Stomach (tissue), 8 donors: ENCODE measurements at regions not wholly inside any gene's neighbourhood (a gene's known extent, or its start where the extent isn't known, plus 50 kb on each side); places are given as distances from the start of the nearest gene placed in this dataset.

Experiments used
- DNase-seq, 2 donors: peaks; one replicate each; pipeline versions ENCODE4 v3.0.0 to v3.0.0-alpha.2; 2013 to 2019
- H3K27ac ChIP-seq, 5 donors: fragments of 200-600 bp in 4 of 5; sonication (generic) in 4 of 5; one replicate each; pipeline ENCODE4 v1.5.1; 2013 to 2019; ENCODE audit warnings: mild to moderate bottlenecking in 1 of 5, moderate library complexity in 1 of 5
- H3K27me3 ChIP-seq, 3 donors: fragments of 200-600 bp; sonication (generic); one replicate each; pipeline ENCODE4 v1.5.1; 2017 to 2019; ENCODE audit warnings: mixed run types in 1 of 3
- H3K36me3 ChIP-seq, 4 donors: fragments of 200-600 bp; sonication (generic); 1 replicate in 3 of 4; 2 replicates in 1 of 4; pipeline ENCODE4 v1.5.1; 2016 to 2019
- H3K4me1 ChIP-seq, 4 donors: fragments of 200-600 bp; sonication (generic); one replicate each; pipeline ENCODE4 v1.5.1; 2016 to 2019
- H3K4me3 ChIP-seq, 4 donors: fragments of 200-600 bp; sonication (generic) in 3 of 4; one replicate each; pipeline ENCODE4 v1.5.1; 2016 to 2019; ENCODE audit warnings: mild to moderate bottlenecking in 1 of 4
- H3K9me3 ChIP-seq, 4 donors: fragments of 200-600 bp; sonication (generic); one replicate each; pipeline ENCODE4 v1.5.1; 2016 to 2019
- EP300 ChIP-seq: sonication (generic); formaldehyde crosslinking; IDR thresholded peaks from one replicate; pipeline ENCODE4 v1.6.1; 2017; ENCODE audit warnings: antibody characterized with exemption
- POLR2A ChIP-seq, 4 donors: fragments of 450-650 bp; IDR thresholded peaks; one replicate each; pipeline ENCODE4 v1.6.1; 2016; ENCODE audit warnings: antibody characterized with exemption in 4 of 4, control low read depth in 2 of 4, mild to moderate bottlenecking in 1 of 4, moderate library complexity in 1 of 4
- POLR2AphosphoS5 ChIP-seq, 3 donors: sonication (generic); formaldehyde crosslinking; IDR thresholded peaks; one replicate each; pipeline ENCODE4 v1.6.1; 2016; ENCODE audit warnings: antibody characterized with exemption in 3 of 3
- WGBS, 5 donors: extraction: QIAGEN DNeasy Blood & Tissue Kit in 3 of 5; methylation state at CpG; one replicate each; pipeline versions ENCODE4 v1.1.5 to v1.1.7; 2013 to 2018; 5-methylcytosine and 5-hydroxymethylcytosine counted together
- intact Hi-C: fragments of 100-400 bp; cut with DNase I; formaldehyde crosslinking; loops from one replicate; pipeline ENCODE4 v1.15.1; 2023; ENCODE audit warnings: low total_unique reads
- TF ChIP-seq, protein P1 (sequence below), 7 experiments: fragments of 450-650 bp in 4 of 7; fragments of 200-600 bp in 3 of 7; sonication (generic) in 3 of 7; IDR thresholded peaks; one replicate each; pipeline ENCODE4 v1.5.1; 2016 to 2019; ENCODE audit warnings: antibody characterized with exemption in 7 of 7, control low read depth in 2 of 7, mild to moderate bottlenecking in 1 of 7
- donor health status: healthy with polysubstance abuse.
- donor health status: Bipolar disorder and iron deficiency.
- donor health status: healthy.

DNA sequence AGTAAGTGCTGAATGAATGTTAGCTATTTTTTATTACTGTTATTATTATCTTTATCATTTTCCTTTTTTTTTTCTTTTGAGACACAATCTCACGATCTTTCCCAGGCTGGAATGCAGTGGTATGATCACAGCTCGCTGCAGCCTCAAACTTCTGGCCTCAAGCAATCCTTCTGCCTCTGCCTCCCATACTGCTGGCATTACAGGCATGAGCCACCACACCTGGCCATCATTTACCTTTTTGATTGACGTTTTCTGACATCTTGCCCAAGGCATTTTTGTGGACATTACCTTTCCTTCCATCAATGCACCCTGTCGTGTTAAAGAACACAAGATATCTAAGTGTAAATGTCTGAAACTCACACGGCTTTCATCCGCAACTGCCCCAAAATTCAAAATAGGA is 138.2 kb downstream of the GAS1 start:
- Histone ChIP-seq H3K9me3 (no peaks in the 10 kb centered on the region), H3K4me1 (peaks cover 0 to 9% (median 0%) of the 10 kb centered on the region in 4 donors), H3K27ac (no peak overlapping the region), H3K27me3 (no peaks in the 10 kb centered on the region), H3K4me3 (no peak overlapping the region), H3K36me3 (no peaks in the 10 kb centered on the region)
- intact Hi-C loops: no loop called here
- TF ChIP-seq POLR2A (IDR thresholded peaks at IDR 0.05) (no peak), POLR2AphosphoS5 (IDR thresholded peaks at IDR 0.05) (no peak)
- TF ChIP-seq, protein P1, sequence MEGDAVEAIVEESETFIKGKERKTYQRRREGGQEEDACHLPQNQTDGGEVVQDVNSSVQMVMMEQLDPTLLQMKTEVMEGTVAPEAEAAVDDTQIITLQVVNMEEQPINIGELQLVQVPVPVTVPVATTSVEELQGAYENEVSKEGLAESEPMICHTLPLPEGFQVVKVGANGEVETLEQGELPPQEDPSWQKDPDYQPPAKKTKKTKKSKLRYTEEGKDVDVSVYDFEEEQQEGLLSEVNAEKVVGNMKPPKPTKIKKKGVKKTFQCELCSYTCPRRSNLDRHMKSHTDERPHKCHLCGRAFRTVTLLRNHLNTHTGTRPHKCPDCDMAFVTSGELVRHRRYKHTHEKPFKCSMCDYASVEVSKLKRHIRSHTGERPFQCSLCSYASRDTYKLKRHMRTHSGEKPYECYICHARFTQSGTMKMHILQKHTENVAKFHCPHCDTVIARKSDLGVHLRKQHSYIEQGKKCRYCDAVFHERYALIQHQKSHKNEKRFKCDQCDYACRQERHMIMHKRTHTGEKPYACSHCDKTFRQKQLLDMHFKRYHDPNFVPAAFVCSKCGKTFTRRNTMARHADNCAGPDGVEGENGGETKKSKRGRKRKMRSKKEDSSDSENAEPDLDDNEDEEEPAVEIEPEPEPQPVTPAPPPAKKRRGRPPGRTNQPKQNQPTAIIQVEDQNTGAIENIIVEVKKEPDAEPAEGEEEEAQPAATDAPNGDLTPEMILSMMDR (IDR thresholded peaks at IDR 0.05): no peak
- no peak for DNase-seq
- 84 to 90% (median 88%) methylated on average over 6 of the region's 6 CpGs for WGBS, 5 donors

DNA sequence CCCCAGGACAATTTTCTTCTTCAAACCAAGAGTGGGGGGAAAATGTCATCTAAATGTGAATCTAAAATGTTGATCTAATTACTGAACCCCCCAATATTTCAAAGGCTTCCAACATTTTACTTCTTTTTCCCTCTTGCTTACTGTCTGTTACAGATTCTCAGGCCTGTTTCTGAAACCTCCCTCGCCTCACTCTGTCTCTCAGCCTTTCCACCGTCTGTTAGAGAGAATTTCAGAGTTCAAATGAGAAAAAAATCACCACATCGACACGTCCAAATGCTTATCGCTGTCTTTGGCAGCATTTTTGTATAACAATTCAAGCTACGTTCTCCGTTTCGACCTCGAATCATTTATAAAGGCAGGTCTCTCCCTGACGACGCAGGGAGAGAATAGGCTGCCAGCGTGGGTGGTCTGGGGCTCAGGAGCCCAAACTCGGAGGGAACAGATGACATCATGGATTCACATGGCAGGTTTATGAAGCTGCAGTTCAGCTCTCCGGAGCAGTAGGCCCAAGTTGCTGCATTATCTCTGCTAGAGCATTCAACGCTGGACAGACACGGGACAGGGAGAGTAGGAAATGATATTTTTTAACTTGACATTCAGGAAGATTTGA is 139.8 kb downstream of the GAS1 start:
- TF ChIP-seq, protein P1 (IDR thresholded peaks at IDR 0.05): no peak
- TF ChIP-seq POLR2A (IDR thresholded peaks at IDR 0.05) (no peak), EP300 (no peak)
- peak in 1 of 2 donors; percentile 85 for DNase-seq
- Histone ChIP-seq H3K4me1 (peaks cover 0 to 9% (median 0%) of the 10 kb centered on the region in 4 donors), H3K27me3 (no peaks in the 10 kb centered on the region), H3K27ac (peak overlapping the region in 1 of 5 donors; percentile 47), H3K36me3 (no peaks in the 10 kb centered on the region), H3K4me3 (no peak overlapping the region), H3K9me3 (no peaks in the 10 kb centered on the region)
- WGBS, 5 donors: 50 to 65% (median 56%) methylated on average over 16 of the region's 16 CpGs
- intact Hi-C loops: no loop called here

DNA sequence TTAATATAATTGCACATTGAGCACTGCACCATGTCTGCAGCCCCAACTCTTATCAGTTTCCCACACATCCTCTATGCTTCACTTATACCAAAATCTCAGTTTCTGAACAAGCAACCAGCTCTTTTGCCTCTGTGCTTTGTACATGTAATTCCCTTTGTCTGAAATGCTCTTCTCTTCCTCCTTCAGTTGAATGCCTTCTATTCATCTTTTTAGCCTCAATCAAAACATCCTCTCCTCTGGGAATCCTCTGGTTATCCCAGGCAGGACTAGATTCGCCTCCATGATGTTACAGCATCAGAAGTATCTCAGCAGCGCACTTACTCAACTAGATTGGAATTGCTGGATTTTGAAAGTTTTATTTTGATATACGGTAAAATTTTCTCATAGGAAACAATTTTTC is 143.3 kb downstream of the GAS1 start:
- Histone ChIP-seq H3K9me3 (no peaks in the 10 kb centered on the region), H3K4me3 (no peak overlapping the region), H3K4me1 (peaks cover 0 to 16% (median 5%) of the 10 kb centered on the region in 4 donors), H3K36me3 (no peaks in the 10 kb centered on the region), H3K27ac (no peak overlapping the region), H3K27me3 (no peaks in the 10 kb centered on the region)
- WGBS, 5 donors: 85 to 95% (median 90%) methylated on average over 3 of the region's 3 CpGs
- intact Hi-C loops: no loop called here
- DNase-seq: no peak
- TF ChIP-seq, protein P1 (IDR thresholded peaks at IDR 0.05): no peak
- TF ChIP-seq POLR2AphosphoS5 (IDR thresholded peaks at IDR 0.05) (no peak), EP300 (no peak), POLR2A (IDR thresholded peaks at IDR 0.05) (no peak)

DNA sequence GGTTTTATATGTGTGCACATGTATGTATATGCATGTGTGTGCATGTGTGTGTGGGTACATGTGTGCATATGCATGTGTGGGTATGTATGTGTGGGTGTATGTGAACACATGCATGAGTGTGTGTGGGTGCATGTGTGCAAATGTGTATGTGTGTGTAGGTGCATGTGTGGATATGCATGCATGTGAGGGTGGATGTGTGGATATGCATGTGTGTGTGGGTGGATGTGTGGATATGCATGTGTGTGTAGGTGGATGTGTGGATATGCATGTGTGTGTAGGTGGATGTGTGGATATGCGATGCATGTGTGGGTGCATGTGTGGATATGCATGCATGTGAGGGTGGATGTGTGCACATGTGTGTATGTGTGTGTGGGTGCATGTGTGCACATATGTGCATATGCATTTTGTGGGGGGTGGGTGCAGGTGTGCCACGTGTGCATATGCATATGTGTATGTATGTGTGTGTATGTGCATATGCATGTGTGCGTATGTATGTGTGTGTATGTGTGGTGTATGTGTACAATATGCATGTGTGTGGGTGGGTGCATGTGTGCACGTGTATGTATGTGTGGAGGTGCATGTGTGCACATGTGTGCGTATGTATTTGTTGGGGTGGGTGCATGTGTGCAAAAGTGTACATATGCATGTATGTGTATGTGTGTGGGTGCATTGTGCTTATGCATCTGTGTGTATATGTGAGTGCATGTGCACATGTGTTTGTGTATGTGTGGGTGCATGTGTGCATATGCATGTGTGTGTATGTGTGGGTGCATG is 144.2 kb downstream of the GAS1 start:
- Histone ChIP-seq H3K4me1 (peaks cover 0 to 13% (median 5%) of the 10 kb centered on the region in 4 donors), H3K4me3 (no peak overlapping the region), H3K9me3 (no peaks in the 10 kb centered on the region), H3K36me3 (no peaks in the 10 kb centered on the region), H3K27ac (no peak overlapping the region), H3K27me3 (no peaks in the 10 kb centered on the region)
- no peak for TF ChIP-seq EP300
- TF ChIP-seq, protein P1 (IDR thresholded peaks at IDR 0.05): no peak
- TF ChIP-seq POLR2AphosphoS5 (IDR thresholded peaks at IDR 0.05): no peak
- no peak for TF ChIP-seq POLR2A (IDR thresholded peaks at IDR 0.05)
- DNase-seq: no peak
- WGBS, 5 donors: 84 to 94% (median 92%) methylated on average over 5 of the region's 5 CpGs
- intact Hi-C loops: no loop called here
